ENCODE measurements at regions not wholly inside any gene's neighbourhood (a gene's known extent, or its start where the extent isn't known, plus 50 kb on each side); places are given as distances from the start of the nearest gene placed in this dataset.

GRCh38 chr11:69429716-69430491 lies 51.6 kb upstream of the LINC01488 start:
- Mint-ChIP-seq H3K9me3 (peaks cover 2 to 8% (median 3%) of the 10 kb centered on the region in 3 donors), H3K27me3 (peaks cover 17% of the 10 kb centered on the region), H3K4me1 (no peaks in the 10 kb centered on the region)

GRCh38 chr11:69430566-69430965 lies 50.9 kb upstream of the LINC01488 start:
- Mint-ChIP-seq H3K27ac (no peak overlapping the region), H3K9me3 (peaks cover 0 to 4% (median 0%) of the 10 kb centered on the region in 3 donors), H3K36me3 (no peaks in the 10 kb centered on the region), H3K4me1 (no peaks in the 10 kb centered on the region), H3K4me3 (no peak overlapping the region), H3K27me3 (peaks cover 18% of the 10 kb centered on the region)

More at GRCh38 chr11:69429716-69430491, 51.6 kb upstream of the LINC01488 start:
- Mint-ChIP-seq H3K27ac (no peak overlapping the region), H3K36me3 (peaks cover under 1% of the 10 kb centered on the region), H3K4me3 (no peak overlapping the region)

- Mint-ChIP-seq H3K4me1 (no peaks in the 10 kb centered on the region), H3K4me3 (no peak overlapping the region), H3K9me3 (no peaks in the 10 kb centered on the region), H3K36me3 (no peaks in the 10 kb centered on the region), H3K27ac (peak overlapping the region in 1 of 3 donors; percentile 2), H3K27me3 (peaks cover 20% of the 10 kb centered on the region)
Observed at GRCh38 chr11:69431136-69431535, 50.3 kb upstream of the LINC01488 start.

Measured in IgD-negative memory B cell (primary cell).